Fibroblast of skin of right quadriceps (primary cell): ENCODE measurements at regions not wholly inside any gene's neighbourhood (a gene's known extent, or its start where the extent isn't known, plus 50 kb on each side); places are given as distances from the start of the nearest gene placed in this dataset.
"Not testable (repeated sequence)": the region's sequence is repeated elsewhere in the genome, so short reads cannot be mapped to it uniquely, and the experiment has no call there.

Source experiments
- DNase-seq: peaks from one replicate; pipeline ENCODE4 v3.0.0-alpha.2; 2013

DNA sequence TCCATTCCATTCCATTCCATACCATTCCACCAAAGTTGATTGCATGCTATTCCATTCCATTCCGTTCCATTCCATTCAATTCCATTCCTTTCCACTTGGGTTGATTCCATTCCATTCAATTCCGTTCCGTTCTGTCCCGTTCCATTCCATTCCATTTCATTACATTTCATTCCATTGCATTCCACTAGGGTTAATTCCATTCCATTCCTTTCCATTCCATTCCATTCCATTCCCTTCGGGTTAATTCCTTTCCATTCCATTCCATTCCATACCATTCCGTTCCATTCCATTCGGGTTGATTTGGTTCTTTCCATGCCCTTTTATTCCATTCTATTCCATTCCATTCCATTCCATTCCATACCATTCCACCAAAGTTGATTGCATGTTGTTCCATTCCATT is 131.9 kb downstream of the CWH43 start:
- not testable (repeated sequence) for DNase-seq

DNA sequence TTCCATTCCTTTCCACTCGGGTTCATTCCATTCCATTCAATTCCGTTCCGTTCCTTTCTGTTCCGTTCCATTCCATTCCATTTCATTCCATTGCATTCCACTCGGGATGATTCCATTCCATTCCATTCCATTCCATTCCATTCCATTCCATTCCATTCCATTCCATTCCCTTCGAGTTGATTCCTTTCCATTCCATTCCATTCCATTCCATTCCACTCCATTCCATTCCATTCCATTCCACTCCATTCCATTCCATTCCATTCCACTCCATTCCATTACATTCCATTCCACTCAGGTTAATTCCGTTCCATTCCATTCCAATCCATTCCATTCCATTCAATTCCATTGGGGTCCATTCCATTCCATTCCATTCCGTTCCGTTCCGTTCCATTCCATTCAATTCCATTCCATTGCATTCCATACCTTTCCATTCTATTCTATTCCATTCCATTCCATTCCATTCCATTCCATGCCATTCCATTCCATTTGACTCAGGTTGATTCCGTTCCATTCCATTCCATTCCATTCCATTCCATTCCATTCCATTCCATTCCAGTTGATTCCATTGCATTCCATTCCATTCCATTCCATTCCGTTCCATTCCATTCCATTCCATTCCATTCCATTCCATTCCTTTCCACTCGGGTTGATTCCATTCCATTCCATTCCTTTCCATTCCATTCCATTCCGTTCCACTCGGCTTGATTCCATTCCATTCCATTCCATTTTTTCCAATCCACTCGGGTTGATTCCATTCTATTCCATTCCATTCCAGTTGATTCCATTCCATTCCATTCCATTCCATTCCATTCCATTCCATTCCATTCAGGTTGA is 132.5 kb downstream of the CWH43 start:
- DNase-seq, result not testable (repeated sequence)

DNA sequence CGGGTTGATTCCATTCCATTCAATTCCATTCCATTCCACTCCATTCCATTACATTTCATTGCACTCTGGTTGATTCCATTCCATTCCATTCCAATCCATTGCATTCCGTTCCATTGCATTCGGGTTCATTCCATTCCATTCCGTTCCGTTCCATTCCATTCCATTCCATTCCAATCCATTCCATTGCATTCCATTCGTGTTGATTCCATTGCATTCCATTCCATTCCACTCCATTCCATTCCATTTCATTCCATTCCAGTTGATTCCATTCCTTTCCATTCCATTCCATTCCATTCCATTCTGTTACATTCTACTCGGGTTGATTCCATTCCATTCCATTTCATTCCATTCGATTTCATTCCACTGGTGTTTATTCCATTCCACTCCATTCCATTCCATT is 133.3 kb downstream of the CWH43 start:
- not testable (repeated sequence) for DNase-seq

DNA sequence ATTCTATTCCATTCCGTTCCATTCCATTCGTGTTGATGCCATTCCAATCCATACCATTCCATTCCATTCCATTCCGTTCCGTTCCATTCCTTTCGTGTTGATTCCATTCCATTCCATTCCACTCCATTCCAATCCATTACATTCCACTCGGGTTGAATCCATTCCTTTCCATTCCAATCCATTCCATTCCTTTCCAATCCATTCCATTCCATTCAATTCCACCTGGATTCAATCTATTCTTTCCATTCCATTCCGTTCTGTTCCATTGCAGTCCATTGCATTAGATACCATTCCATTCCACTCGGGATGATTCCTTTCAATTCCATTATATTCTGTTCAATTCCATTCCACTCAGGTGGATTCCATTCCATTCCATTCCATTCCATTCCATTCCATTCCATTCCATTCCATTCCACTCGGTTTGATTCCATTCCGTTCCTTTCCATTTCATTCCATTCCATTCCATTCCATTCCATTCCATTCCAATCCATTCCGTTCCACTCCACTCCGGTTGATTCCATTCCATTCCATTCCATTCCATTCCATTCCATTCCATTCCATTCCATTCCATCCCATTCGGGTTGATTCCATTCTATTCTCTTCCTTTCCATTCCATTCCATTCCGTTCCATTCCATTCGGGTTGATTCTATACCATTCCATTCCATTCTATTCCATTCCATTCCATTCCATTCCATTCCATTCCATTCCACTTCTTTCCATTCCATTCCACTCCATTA is 134.1 kb downstream of the CWH43 start:
- peak; percentile 31 for DNase-seq

- peak; percentile 77 for DNase-seq
Observed at GRCh38 chr4:49120804-49121203, 134.7 kb downstream of the CWH43 start.

DNA sequence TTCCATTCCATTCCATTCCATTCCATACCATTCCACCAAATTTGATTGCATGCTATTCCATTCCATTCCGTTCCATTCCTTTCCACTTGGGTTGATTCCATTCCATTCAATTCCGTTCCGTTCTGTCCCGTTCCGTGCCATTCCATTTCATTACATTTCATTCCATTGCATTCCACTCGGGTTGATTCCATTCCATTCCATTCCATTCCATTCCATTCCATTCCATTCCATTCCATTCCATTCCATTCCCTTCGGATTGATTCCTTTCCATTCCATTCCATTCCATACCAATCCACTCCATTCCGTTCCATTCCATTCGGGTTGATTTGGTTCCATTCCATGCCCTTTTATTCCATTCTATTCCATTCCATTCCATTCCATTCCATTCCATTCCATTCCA is 140.4 kb downstream of the CWH43 start:
- not testable (repeated sequence) for DNase-seq

DNA sequence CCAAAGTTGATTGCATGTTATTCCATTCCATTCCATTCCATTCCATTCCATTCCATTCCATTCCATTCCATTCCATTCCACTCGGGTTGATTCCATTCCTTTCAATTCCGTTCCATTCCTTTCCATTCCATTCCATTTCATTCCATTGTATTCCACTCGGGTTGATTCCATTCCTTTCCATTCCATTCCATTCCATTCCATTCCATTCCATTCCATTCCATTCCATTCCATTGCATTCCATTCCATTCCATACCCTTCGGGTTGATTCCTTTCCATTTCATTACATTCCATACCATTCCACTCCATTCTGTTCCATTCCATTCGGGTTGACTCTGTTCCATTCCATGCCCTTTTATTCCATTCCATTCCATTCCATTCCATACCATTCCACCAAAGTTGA is 140.8 kb downstream of the CWH43 start:
- not testable (repeated sequence) for DNase-seq

DNA sequence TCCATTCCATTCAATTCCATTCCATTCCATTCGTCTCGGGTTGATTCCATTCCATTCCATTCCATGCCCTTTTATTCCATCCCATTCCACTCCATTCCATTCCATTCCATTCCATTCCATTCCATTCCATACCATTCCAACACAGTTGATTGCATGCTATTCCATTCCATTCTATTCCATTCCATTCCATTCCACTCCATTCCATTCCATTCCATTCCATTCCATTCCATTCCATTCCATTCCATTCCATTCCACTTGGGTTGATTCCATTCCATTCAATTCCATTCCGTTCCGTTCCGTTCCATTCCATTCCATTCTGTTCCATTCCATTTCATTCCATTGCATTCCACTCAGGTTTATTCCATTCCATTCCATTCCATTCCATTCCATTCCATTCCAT is 143.3 kb downstream of the CWH43 start:
- DNase-seq, result not testable (repeated sequence)

- DNase-seq, result not testable (repeated sequence)
Observed at GRCh38 chr4:49129870-49130269, 143.8 kb downstream of the CWH43 start.

DNA sequence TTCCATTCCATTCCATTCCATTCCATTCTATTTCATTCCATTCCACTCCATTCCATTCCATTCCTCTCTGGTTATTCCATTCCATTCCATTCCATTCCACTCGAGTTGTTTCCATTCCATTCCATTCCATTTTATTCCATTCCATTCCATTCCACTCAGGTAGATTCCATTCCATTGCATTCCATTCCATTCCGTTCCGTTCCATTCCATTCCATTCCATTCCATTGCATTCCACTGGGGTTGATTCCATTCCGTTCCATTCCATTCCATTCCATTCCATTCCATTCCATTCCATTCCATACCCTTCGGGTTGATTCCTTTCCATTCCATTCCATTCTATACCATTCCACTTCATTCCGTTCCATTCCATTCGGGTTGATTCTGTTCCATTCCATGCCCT is 144.6 kb downstream of the CWH43 start:
- not testable (repeated sequence) for DNase-seq

- DNase-seq, result not testable (repeated sequence)
Observed at GRCh38 chr4:49137043-49137442, 151.0 kb downstream of the CWH43 start.

- DNase-seq, result not testable (repeated sequence)
Observed at GRCh38 chr4:49137961-49138360, 151.9 kb downstream of the CWH43 start.

GRCh38 chr4:49138818-49139217 is 152.7 kb downstream of the CWH43 start:
- not testable (repeated sequence) for DNase-seq

DNA sequence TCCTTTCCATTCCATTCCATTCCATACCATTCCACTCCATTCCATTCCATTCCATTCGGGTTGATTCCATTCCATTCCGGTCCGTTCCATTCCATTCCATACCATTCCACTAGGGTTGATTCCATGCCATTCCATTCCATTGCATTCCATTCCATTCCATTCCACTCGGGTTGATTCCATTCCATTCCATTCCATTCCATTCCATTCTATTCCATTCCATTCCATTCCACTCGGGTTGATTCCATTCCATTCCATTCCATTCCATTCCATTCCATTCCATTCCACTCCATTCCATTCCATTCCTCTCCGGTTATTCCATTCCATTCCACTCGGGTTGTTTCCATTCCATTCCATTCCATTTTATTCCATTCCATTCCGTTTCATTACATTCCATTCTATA is 153.4 kb downstream of the CWH43 start:
- not testable (repeated sequence) for DNase-seq

DNA sequence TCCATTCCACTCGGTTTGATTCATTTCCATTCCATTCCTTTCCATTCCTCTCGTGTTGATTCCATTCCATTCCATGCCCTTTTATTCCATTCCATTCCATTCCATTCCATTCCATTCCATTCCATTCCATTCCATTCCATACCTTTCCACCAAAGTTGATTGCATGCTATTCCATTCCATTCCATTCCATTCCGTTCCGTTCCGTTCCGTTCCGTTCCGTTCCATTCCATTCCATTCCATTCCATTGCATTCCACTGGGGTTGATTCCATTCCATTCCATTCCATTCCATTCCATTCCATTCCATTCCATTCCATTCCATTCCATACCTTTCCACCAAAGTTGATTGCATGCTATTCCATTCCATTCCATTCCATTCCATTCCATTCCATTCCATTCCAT is 154.3 kb downstream of the CWH43 start:
- DNase-seq, result not testable (repeated sequence)

DNA sequence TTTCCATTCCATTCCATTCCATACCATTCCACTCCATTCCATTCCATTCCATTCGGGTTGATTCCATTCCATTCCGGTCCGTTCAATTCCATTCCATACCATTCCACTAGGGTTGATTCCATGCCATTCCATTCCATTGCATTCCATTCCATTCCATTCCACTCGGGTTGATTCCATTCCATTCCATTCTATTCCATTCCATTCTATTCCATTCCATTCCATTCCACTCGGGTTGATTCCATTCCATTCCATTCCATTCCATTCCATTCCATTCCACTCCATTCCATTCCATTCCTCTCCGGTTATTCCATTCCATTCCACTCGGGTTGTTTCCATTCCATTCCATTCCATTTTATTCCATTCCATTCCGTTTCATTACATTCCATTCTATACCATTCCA is 155.9 kb downstream of the CWH43 start:
- DNase-seq, result not testable (repeated sequence)

DNA sequence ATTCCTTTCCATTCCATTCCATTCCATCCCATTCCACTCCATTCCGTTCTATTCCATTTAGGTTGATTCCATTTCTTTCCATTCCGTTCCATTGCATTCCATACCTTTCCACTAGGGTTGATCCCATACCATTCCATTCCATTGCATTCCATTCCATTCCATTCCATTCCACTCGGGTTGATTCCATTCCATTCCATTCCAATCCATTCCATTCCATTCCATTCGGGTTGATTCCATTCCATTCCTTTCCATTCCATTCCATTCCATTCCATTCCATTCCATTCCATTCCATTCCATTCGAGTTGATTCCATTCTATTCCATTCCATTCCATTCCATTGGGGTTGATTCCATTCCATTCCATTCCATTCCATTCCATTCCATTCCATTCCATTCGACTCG is 161.1 kb downstream of the CWH43 start:
- DNase-seq, result not testable (repeated sequence)

DNA sequence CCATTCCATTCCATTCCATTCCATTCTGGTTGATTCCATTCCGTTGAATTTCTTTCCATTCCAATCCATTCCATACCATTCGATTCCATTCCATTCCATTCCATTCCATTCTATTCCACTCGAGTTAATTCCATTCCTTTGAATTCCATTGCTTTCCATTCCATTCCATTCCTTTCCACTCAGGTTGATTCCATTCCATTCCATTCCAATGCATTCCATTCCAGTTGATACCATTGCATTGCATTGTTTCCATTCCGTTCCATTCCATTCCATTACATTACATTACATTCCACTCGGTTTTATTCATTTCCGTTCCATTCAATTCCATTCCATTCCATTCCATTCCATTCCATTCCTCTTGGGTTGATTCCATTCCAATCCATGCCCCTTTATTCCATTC is 161.5 kb downstream of the CWH43 start:
- DNase-seq, result not testable (repeated sequence)

DNA sequence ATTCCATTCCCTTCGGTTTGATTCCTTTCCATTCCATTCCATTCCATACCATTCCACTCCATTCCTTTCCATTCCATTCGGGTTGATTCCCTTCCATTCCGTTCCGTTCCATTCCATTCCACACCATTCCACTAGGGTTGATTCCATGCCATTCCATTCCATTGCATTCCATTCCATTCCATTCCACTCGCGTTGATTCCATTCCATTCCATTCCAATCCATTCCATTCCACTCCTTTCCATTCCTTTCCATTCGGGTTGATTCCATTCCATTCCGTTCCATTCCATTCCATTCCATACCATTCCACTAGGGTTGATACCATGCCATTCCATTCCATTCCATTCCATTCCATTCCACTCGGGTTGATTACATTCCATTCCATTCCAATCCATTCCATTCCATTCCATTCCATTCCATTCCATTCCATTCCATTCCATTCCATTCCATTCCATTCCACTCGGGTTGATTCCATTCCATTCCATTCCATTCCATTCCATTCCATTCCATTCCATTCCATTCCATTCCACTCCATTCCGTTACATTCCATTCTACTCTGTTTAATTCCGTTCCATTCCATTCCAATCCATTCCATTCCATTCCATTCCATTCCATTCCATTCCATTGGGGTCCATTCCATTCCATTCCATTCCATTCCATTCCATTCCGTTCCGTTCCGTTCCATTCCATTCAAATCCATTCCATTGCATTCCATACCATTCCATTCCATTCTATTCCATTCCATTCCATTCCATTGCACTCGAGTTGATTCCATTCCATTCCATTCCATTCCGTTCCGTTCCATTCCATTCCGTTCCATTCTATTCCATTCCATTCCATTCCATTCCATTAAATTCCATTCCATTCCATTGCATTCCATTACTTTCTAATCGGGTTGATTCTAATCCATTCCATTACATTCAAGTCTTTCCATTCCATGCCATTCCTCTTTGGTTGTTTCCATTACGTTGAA is 163.2 kb downstream of the CWH43 start:
- DNase-seq, result peak; percentile 81

DNA sequence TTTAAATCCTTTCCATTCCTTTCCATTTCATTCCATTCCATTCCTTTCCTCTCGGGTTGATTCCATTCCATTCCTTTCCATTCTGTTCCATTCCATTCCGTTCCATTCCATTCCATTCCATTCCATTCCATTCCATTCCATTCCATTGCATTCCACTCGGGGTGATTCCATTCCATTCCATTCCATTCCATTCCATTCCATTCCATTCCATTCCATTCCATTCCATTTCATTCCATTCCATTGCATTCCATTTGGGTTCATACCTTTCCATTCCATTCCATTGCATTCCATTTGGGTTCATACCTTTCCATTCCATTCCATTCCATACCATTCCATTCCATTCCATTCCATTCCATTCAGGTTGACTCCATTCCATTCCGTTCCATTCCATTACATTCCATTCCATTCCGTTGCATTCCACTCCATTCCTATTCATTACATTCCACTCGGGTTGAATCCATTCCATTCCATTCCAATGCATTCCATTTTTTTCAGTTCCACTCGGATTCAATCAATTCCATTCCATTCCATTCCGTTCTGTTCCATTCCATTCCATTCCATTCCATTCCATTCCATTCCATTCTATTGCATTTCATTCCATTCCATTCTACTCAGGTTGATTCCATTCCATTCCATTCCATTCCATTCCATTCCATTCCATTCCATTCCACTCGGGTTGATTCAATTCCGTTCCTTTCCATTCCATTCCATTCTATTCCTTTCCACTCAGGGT is 164.4 kb downstream of the CWH43 start:
- DNase-seq, result not testable (repeated sequence)

GRCh38 chr4:49153011-49153410 is 166.9 kb downstream of the CWH43 start:
- DNase-seq, result not testable (repeated sequence)
